HL-60 (cell line): ENCODE measurements at regions not wholly inside any gene's neighbourhood (a gene's known extent, or its start where the extent isn't known, plus 50 kb on each side); places are given as distances from the start of the nearest gene placed in this dataset.

ENCODE experiments used
- GABPA ChIP-seq: IDR thresholded peaks from 2 replicates; pipeline ENCODE4 v1.6.1; 2012; ENCODE audit warnings: low read depth
- POLR2AphosphoS5 ChIP-seq: IDR thresholded peaks from 2 replicates; pipeline ENCODE4 v1.6.1; 2012; ENCODE audit warnings: low read depth
- SPI1 ChIP-seq: IDR thresholded peaks from 2 replicates; pipeline ENCODE4 v1.6.1; 2012; ENCODE audit warnings: low read depth, mild to moderate bottlenecking, borderline replicate concordance
- TF ChIP-seq, protein P1 (sequence below): IDR thresholded peaks from 2 replicates; pipeline ENCODE4 v1.6.1; 2012; ENCODE audit warnings: low read depth; ENCODE audit not compliant: insufficient replicate concordance
- TF ChIP-seq, protein P2 (sequence below): IDR thresholded peaks from one replicate; pipeline ENCODE4 v1.5.1; 2011; ENCODE audit warnings: low read length, control low read depth, inconsistent platforms; ENCODE audit not compliant: insufficient read depth

DNA sequence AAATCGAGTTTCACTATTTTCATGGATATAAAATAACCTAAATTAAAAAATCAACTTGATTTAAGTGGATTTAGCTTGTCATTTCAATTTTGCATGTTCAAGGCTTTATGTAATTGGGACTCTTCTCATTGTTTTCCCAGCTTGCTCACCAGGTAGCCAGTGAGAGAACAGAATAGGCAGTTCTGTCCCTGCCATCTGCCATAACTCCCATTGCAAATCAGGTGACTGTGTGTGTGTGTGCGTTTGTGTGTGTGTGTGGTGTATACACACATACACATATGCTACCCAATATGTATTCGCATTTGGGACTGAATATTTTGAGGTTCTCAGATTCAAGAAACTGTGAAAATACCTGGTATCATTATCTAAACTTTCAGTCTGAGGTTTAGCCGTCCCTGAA is 1069.8 kb downstream of the IGSF11 start:
- TF ChIP-seq POLR2AphosphoS5: no peak
- TF ChIP-seq, protein P1, sequence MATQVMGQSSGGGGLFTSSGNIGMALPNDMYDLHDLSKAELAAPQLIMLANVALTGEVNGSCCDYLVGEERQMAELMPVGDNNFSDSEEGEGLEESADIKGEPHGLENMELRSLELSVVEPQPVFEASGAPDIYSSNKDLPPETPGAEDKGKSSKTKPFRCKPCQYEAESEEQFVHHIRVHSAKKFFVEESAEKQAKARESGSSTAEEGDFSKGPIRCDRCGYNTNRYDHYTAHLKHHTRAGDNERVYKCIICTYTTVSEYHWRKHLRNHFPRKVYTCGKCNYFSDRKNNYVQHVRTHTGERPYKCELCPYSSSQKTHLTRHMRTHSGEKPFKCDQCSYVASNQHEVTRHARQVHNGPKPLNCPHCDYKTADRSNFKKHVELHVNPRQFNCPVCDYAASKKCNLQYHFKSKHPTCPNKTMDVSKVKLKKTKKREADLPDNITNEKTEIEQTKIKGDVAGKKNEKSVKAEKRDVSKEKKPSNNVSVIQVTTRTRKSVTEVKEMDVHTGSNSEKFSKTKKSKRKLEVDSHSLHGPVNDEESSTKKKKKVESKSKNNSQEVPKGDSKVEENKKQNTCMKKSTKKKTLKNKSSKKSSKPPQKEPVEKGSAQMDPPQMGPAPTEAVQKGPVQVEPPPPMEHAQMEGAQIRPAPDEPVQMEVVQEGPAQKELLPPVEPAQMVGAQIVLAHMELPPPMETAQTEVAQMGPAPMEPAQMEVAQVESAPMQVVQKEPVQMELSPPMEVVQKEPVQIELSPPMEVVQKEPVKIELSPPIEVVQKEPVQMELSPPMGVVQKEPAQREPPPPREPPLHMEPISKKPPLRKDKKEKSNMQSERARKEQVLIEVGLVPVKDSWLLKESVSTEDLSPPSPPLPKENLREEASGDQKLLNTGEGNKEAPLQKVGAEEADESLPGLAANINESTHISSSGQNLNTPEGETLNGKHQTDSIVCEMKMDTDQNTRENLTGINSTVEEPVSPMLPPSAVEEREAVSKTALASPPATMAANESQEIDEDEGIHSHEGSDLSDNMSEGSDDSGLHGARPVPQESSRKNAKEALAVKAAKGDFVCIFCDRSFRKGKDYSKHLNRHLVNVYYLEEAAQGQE: no peak
- TF ChIP-seq, protein P2, sequence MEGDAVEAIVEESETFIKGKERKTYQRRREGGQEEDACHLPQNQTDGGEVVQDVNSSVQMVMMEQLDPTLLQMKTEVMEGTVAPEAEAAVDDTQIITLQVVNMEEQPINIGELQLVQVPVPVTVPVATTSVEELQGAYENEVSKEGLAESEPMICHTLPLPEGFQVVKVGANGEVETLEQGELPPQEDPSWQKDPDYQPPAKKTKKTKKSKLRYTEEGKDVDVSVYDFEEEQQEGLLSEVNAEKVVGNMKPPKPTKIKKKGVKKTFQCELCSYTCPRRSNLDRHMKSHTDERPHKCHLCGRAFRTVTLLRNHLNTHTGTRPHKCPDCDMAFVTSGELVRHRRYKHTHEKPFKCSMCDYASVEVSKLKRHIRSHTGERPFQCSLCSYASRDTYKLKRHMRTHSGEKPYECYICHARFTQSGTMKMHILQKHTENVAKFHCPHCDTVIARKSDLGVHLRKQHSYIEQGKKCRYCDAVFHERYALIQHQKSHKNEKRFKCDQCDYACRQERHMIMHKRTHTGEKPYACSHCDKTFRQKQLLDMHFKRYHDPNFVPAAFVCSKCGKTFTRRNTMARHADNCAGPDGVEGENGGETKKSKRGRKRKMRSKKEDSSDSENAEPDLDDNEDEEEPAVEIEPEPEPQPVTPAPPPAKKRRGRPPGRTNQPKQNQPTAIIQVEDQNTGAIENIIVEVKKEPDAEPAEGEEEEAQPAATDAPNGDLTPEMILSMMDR: no peak
- TF ChIP-seq GABPA: no peak
- TF ChIP-seq SPI1: no peak
